Endothelial cell of umbilical vein (primary cell): ENCODE measurements at regions not wholly inside any gene's neighbourhood (a gene's known extent, or its start where the extent isn't known, plus 50 kb on each side); places are given as distances from the start of the nearest gene placed in this dataset.

Experiments
- BruUV-seq: library from RNA; stranded (reverse); fragments of 400-500 nt; replicated peaks from 2 replicates; lab custom pipeline; 2021; lab: Mats Ljungman, UMichigan
- CTCF ChIA-PET: fragments of 300-600, 350-600 bp; sonication (Branson Sonifier 250); formaldehyde crosslinking; loops from one replicate; lab custom pipeline; 2021; ENCODE audit warnings: antibody characterized with exemption, inconsistent platforms; lab: Charles Lee
- POLR2A ChIA-PET: fragments of 300-600, 350-600 bp; sonication (Branson Sonifier 250); formaldehyde crosslinking; loops from one replicate; lab custom pipeline; 2021; ENCODE audit warnings: antibody characterized with exemption, inconsistent platforms; lab: Charles Lee
- DNase-seq: peaks from one replicate; pipeline ENCODE4 v3.0.0-alpha.2; 2011; ENCODE audit warnings: low read depth, low spot score
- FAIRE-seq: peaks from 2 replicates; lab custom pipeline; 2011; peaks lifted over from hg19 to GRCh38; lab: Jason Lieb, UNC
- H2AFZ ChIP-seq: 2 replicates; pipeline ENCODE4 v1.6.0; 2012; ENCODE audit warnings: low read depth, low read length, control low read depth, inconsistent platforms
- H3K27ac ChIP-seq: 2 replicates; pipeline ENCODE4 v1.5.1; 2011; ENCODE audit warnings: low read depth, mild to moderate bottlenecking, control low read depth, low read length, moderate library complexity; ENCODE audit not compliant: insufficient read depth
- H3K27me3 ChIP-seq, 2 experiments: 2 replicates each; pipeline versions ENCODE4 v1.6.0 to v1.6.1; 2011; ENCODE audit warnings: low read length in 2 of 2, mixed read lengths in 1 of 2; ENCODE audit not compliant: control insufficient read depth in 2 of 2, insufficient read depth in 2 of 2
- H3K36me3 ChIP-seq, 2 experiments: 2 replicates in 1 of 2; 3 replicates in 1 of 2; pipeline ENCODE4 v1.5.1; 2011; ENCODE audit warnings: low read length in 2 of 2, mild to moderate bottlenecking in 1 of 2, moderate library complexity in 1 of 2; ENCODE audit not compliant: control insufficient read depth in 2 of 2, insufficient read depth in 2 of 2; ENCODE audit errors: extremely low read depth in 1 of 2
- H3K4me1 ChIP-seq: 3 replicates; pipeline ENCODE4 v1.5.1; 2011; ENCODE audit warnings: mild to moderate bottlenecking, low read length; ENCODE audit not compliant: control insufficient read depth, insufficient read depth; ENCODE audit errors: extremely low read depth
- H3K4me2 ChIP-seq: 2 replicates; pipeline ENCODE4 v1.6.1; 2011; ENCODE audit warnings: low read length, control low read depth, mixed read lengths; ENCODE audit not compliant: insufficient read depth
- H3K4me3 ChIP-seq, 3 experiments: fragments of 200-600 bp in 1 of 3; sonication (generic), shearing (Covaris generic) in 1 of 3; replicated peaks in 1 of 3; 2 replicates each; pipeline ENCODE4 v1.5.1; 2011 to 2016; ENCODE audit warnings: control low read depth in 3 of 3, low read length in 3 of 3, mild to moderate bottlenecking in 2 of 3, inconsistent platforms in 1 of 3, low read depth in 1 of 3, moderate library complexity in 1 of 3; ENCODE audit not compliant: insufficient read depth in 1 of 3
- H3K79me2 ChIP-seq: 2 replicates; pipeline ENCODE4 v1.6.0; 2012; ENCODE audit warnings: low read length, inconsistent platforms; ENCODE audit not compliant: control insufficient read depth, insufficient read depth
- H3K9ac ChIP-seq: replicated peaks from 2 replicates; pipeline ENCODE3; 2011; ENCODE audit warnings: low read length, control low read depth; ENCODE audit not compliant: insufficient read depth; ENCODE audit errors: extremely low read depth
- H3K9me1 ChIP-seq: replicated peaks from 3 replicates; pipeline ENCODE4 v1.6.0; 2011; ENCODE audit warnings: mild to moderate bottlenecking, low read length; ENCODE audit not compliant: control insufficient read depth, insufficient read depth; ENCODE audit errors: extremely low read depth
- H3K9me3 ChIP-seq: replicated peaks from 2 replicates; pipeline ENCODE4 v1.5.1; 2012; ENCODE audit warnings: low read length, inconsistent platforms; ENCODE audit not compliant: control insufficient read depth, insufficient read depth
- H4K20me1 ChIP-seq: replicated peaks from 2 replicates; pipeline ENCODE3; 2011; ENCODE audit warnings: mild to moderate bottlenecking, low read length; ENCODE audit not compliant: control insufficient read depth, insufficient read depth; ENCODE audit errors: extremely low read depth
- EZH2 ChIP-seq: IDR thresholded peaks from 2 replicates; pipeline ENCODE4 v1.6.1; 2012; ENCODE audit warnings: borderline replicate concordance, low read depth, mild to moderate bottlenecking, moderate library complexity, low read length, inconsistent platforms; ENCODE audit not compliant: severe bottlenecking
- FOS ChIP-seq: IDR thresholded peaks from 2 replicates; pipeline ENCODE4 v1.6.1; 2011; ENCODE audit warnings: mild to moderate bottlenecking, low read length, moderate library complexity, borderline replicate concordance; ENCODE audit not compliant: insufficient read depth
- GATA2 ChIP-seq: IDR thresholded peaks from 2 replicates; pipeline ENCODE4 v1.7.0; 2011; ENCODE audit warnings: low read depth, mild to moderate bottlenecking, moderate library complexity, mixed read lengths, low read length; ENCODE audit not compliant: insufficient read length, insufficient read depth
- JUN ChIP-seq: IDR thresholded peaks from 2 replicates; pipeline ENCODE4 v1.6.1; 2011; ENCODE audit warnings: borderline replicate concordance, low read depth; ENCODE audit not compliant: insufficient read length, insufficient read depth
- MYC ChIP-seq: IDR thresholded peaks from one replicate; pipeline ENCODE4 v1.6.1; 2011; ENCODE audit warnings: mild to moderate bottlenecking, low read depth, low read length
- POLR2A ChIP-seq: IDR thresholded peaks from 2 replicates; pipeline ENCODE4 v1.6.1; 2012; ENCODE audit warnings: low read depth, mild to moderate bottlenecking, control low read depth, low read length
- POLR2AphosphoS5 ChIP-seq: IDR thresholded peaks from 2 replicates; pipeline ENCODE4 v1.6.1; 2012; ENCODE audit warnings: low read depth, mild to moderate bottlenecking, control low read depth, low read length, moderate library complexity; ENCODE audit not compliant: insufficient read depth
- dilution Hi-C: fragments of 300-500 bp; cut with MboI; formaldehyde crosslinking; loops from one replicate; pipeline ENCODE4 v1.15.0; 2019; ENCODE audit warnings: low sequenced_read_pairs; ENCODE audit not compliant: extremely low pct_ligation_motif_present
- intact Hi-C: fragments of 100-400 bp; cut with micrococcal nuclease; formaldehyde crosslinking; loops from one replicate; pipeline ENCODE4 v1.10.0; 2022
- TF ChIP-seq, protein P1 (sequence below): IDR thresholded peaks from 2 replicates; pipeline ENCODE4 v1.6.1; 2011; ENCODE audit not compliant: insufficient read depth, insufficient read length
- TF ChIP-seq, protein P2 (sequence below), 2 donors: IDR thresholded peaks; 1 replicate in 1 of 2; 2 replicates in 1 of 2; pipeline ENCODE4 v1.5.1; 2011; ENCODE audit warnings: low read length in 2 of 2, mild to moderate bottlenecking in 2 of 2, moderate library complexity in 2 of 2, control low read depth in 1 of 2, inconsistent platforms in 1 of 2, low read depth in 1 of 2; ENCODE audit not compliant: insufficient read depth in 1 of 2; ENCODE audit errors: extremely low read depth in 1 of 2

DNA sequence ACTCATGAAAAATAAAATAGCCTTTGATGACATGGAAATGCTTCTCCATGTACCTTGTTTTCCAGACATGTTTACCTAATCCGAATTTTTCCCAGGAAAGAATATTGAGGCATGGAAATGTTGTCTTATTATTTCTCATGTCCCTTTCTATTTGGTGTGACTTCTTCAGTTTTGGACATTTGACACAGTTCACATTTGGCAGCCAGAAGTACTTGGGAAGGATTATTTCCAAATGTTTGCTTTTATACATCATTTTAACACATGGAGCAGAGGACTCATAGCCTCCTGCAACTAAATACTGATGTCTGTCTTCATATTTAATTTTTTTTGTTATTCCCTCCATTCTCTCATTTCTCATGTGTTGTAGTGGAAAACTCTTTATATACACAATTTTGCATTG, 94.3 kb downstream of the POSTN start:
- Histone ChIP-seq H2AFZ (no peak overlapping the region), H3K79me2 (no peaks in the 10 kb centered on the region), H3K27me3 (no peaks in the 10 kb centered on the region), H3K9me1 (no peaks in the 10 kb centered on the region), H3K9ac (no peak overlapping the region), H4K20me1 (no peaks in the 10 kb centered on the region), H3K9me3 (no peaks in the 10 kb centered on the region), H3K4me3 (no peak overlapping the region), H3K4me2 (no peak overlapping the region), H3K36me3 (no peaks in the 10 kb centered on the region), H3K4me1 (no peaks in the 10 kb centered on the region), H3K27ac (no peak overlapping the region)
- ChIA-PET POLR2A (no interaction called here), CTCF (no interaction called here)
- FAIRE-seq (no peak), DNase-seq (no peak)
- dilution Hi-C loops, result no loop called here
- BruUV-seq, result no TSS peak
- intact Hi-C loops, result no loop called here
- TF ChIP-seq, protein P1, sequence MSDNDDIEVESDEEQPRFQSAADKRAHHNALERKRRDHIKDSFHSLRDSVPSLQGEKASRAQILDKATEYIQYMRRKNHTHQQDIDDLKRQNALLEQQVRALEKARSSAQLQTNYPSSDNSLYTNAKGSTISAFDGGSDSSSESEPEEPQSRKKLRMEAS, result no peak
- no peak for TF ChIP-seq POLR2A

DNA sequence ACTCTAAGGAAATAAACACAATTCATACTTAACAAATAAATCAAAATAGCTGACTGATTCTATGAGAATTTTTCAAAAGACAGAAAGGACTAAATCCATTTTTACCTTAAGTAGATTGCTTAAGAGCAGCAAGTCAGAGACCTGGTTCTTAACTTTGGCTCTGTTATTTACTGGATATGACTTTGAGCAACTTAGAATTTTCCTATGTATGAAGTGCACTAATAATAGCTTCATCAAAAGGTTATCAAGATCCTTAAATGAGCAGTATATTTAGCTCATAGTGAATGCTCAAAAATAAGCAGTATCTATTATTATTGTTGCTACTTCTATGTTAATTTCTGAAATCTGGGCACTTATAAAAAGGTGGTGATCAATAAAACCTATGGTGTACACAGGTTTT, 95.3 kb downstream of the POSTN start:
- H3K79me2 ChIP-seq, result no peaks in the 10 kb centered on the region
- no peaks in the 10 kb centered on the region for H3K9me1 ChIP-seq
- no peaks in the 10 kb centered on the region for H3K4me1 ChIP-seq
- no peak for FAIRE-seq
- DNase-seq, result no peak
- H3K27ac ChIP-seq, result no peak overlapping the region
- dilution Hi-C loops (no loop called here), intact Hi-C loops (no loop called here)
- no peak overlapping the region for H3K9ac ChIP-seq
- no peak overlapping the region for H3K4me2 ChIP-seq
- no peaks in the 10 kb centered on the region for H3K9me3 ChIP-seq
- ChIA-PET CTCF (no interaction called here), POLR2A (no interaction called here)
- H3K4me3 ChIP-seq, result no peak overlapping the region
- no peak overlapping the region for H2AFZ ChIP-seq
- no peaks in the 10 kb centered on the region for H3K27me3 ChIP-seq
- H4K20me1 ChIP-seq, result no peaks in the 10 kb centered on the region
- TF ChIP-seq, protein P1, result no peak
- TF ChIP-seq MYC (no peak), POLR2A (no peak), EZH2 (no peak), FOS (no peak), POLR2AphosphoS5 (no peak), JUN (no peak), GATA2 (no peak)
- TF ChIP-seq, protein P2, sequence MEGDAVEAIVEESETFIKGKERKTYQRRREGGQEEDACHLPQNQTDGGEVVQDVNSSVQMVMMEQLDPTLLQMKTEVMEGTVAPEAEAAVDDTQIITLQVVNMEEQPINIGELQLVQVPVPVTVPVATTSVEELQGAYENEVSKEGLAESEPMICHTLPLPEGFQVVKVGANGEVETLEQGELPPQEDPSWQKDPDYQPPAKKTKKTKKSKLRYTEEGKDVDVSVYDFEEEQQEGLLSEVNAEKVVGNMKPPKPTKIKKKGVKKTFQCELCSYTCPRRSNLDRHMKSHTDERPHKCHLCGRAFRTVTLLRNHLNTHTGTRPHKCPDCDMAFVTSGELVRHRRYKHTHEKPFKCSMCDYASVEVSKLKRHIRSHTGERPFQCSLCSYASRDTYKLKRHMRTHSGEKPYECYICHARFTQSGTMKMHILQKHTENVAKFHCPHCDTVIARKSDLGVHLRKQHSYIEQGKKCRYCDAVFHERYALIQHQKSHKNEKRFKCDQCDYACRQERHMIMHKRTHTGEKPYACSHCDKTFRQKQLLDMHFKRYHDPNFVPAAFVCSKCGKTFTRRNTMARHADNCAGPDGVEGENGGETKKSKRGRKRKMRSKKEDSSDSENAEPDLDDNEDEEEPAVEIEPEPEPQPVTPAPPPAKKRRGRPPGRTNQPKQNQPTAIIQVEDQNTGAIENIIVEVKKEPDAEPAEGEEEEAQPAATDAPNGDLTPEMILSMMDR (IDR thresholded peaks at IDR 0.05; ENCODE audit: extremely low read depth in 1 of 2, insufficient read depth in 1 of 2, low read depth in 1 of 2, low read length in 2 of 2), result no peak
- BruUV-seq, result no TSS peak
- H3K36me3 ChIP-seq, result no peaks in the 10 kb centered on the region
